HG03060 (cell line): ENCODE measurements at regions not wholly inside any gene's neighbourhood (a gene's known extent, or its start where the extent isn't known, plus 50 kb on each side); places are given as distances from the start of the nearest gene placed in this dataset.

Experiments
- ATAC-seq: cut with Tn5 transposase; IDR thresholded peaks from one replicate; pipeline ENCODE4 v1.9.1; 2021; ENCODE audit warnings: low read depth, moderate number of reproducible peaks; ENCODE audit not compliant: unreplicated experiment

DNA sequence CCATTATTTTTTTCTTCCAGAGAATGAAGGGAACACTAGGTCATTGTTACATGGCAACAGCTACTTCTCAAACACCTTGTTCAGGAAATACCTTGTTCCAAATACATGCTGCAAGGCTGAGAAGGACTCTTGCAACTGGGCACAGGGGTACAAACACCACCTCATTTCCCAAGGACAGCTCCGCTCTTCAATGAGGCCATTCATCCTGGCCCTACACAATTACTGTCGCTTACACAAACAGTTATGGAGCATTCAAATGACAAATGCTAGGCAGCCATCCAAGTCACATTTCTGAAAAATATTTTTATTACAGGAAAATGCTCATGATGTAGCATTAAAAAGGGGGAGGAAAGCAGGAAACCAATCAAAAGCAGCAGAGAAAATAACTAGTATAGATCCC lies 611.9 kb downstream of the DHX35 start:
- no peak for ATAC-seq

- no peak for ATAC-seq
These were observed 609.0 kb downstream of the DHX35 start for GRCh38 chr20:39571171-39571570.

DNA sequence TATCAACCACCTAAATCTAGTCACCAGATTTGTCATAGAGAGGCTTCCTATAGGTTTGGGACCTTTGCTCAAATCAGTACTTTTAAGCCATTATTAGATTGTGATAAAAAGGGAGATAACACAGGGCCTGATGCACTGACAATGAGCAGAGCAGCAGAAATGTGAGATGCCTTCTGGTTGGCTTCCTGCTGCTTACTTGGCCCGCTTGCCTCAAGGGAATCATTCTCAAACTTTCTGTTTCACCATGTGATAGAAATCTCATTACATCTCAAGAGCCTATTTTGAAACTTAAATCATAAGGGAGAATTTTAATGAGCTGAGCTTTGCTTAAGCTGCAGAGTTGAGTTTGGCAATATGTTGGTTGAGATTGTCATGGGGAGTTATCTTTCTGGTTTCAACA lies 606.0 kb downstream of the DHX35 start:
- peak; percentile 40 for ATAC-seq

- no peak for ATAC-seq
These were observed 601.2 kb downstream of the DHX35 start for GRCh38 chr20:39563349-39563748.

- ATAC-seq = no peak
These were observed 592.2 kb downstream of the DHX35 start for GRCh38 chr20:39554341-39554740.

GRCh38 chr20:39553120-39553519 lies 591.0 kb downstream of the DHX35 start:
- ATAC-seq = no peak

GRCh38 chr20:39549733-39550132 lies 587.6 kb downstream of the DHX35 start:
- no peak for ATAC-seq

DNA sequence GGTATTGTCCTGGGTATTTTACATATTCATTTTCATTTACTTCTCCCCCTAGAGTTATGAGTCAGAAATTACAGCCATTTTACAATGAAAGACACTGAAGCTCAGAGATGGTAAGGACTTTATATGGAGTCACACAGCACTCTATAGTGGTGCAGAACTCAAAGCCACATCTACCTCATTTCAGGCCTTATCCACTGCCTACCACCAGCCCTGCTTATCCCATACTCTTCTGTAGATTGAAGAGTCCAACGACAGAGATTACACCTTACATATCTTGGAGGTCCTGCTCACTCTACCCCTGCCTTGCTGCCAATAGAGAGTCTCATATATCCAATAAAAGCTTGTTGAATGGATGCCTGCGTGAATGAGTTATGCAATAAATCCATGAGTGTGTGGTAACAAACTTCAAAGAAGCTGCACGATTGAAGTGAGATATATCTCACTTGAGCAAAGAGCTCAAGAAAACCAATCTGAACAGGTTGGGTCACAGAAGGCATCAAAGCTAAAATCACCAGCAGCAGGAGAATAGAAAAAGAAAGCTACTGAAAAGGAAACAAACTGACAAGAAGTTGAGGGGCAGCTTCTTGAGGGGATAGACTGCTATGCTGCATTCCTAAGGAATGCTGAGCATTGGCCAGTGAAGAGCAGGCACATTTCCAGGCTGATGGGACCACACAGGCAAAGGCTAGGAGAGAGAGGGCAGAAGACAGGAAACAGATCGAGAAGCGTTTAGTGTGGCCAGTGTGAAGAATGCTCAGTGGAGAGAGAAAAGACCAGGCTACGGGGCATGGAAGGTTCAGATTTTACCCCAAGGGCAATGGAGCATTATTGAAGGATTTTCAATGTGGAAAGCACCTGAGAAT lies 585.6 kb downstream of the DHX35 start:
- ATAC-seq = no peak

DNA sequence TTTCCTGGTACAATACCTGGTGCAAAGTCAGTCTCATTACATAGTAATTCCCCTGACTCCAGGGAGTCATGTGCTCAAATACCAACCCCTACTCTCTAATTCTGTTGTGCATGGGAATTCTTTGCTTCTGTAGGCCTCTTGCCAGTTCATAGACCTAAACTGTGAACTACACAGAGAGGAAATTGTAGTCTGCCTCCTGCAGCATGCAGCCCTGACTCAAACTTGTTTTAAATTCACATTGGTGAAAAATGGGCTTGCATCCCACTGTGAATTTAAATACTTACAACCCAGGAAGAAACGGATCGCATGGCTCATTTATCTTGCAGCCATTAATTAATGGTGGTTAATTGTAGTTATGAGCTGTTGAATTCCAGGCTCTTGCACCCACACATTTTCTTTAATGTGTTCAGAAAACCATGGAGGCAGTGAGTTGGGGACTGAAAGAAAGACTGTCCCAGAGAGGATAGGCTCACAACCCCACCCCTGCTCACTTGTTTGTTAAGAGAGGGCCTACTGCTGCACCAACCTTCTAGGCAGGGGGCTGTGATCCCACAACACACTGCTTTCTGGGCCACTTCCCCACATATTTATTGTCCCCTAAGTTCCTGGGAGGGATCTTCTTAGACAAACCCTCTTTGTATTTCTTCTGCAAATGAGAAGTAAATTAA lies 579.1 kb downstream of the DHX35 start:
- ATAC-seq = no peak

GRCh38 chr20:39538317-39538716 lies 576.2 kb downstream of the DHX35 start:
- ATAC-seq = no peak

DNA sequence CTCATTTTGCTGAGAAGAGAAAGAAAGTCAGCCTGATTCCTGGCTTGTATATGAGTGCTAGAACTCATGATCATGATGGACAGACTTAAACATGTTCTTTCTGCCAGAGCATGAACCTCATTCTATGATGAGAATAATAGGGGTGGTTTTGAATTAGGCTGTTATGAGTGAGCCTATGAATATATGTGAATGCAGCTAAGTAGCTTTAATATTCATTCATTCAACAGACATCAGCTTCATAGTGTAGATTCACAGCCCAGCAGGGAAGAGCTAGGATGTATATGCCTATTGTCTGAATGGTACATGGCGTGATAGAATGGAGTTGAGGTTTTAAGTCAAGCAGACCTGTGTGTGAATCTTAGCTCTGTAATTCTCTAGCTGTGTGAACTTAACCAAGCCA lies 573.2 kb downstream of the DHX35 start:
- ATAC-seq = no peak

DNA sequence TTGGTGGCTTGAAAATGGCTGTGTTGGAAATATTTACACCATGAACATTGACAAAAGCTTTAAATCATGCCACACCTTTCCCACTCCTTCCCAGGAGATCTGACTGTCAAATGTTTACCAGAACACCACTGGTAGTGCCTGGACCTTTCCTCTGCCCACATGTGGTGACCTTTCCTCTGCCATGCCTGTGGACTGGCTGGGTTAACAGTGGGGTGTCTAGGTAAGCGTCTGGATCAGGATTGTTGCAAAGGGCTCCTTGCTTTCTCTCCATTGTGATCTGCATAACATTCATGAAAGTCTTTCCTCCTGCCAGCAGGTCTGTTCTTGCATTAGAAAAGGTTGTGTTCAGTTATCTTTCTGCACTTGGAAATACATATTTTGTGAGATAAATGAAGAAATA lies 572.7 kb downstream of the DHX35 start:
- ATAC-seq = no peak

GRCh38 chr20:39533858-39534257 lies 571.7 kb downstream of the DHX35 start:
- no peak for ATAC-seq

GRCh38 chr20:39532205-39532604 lies 570.1 kb downstream of the DHX35 start:
- ATAC-seq = no peak

- ATAC-seq = no peak
These were observed 566.3 kb downstream of the DHX35 start for GRCh38 chr20:39528436-39528835.

DNA sequence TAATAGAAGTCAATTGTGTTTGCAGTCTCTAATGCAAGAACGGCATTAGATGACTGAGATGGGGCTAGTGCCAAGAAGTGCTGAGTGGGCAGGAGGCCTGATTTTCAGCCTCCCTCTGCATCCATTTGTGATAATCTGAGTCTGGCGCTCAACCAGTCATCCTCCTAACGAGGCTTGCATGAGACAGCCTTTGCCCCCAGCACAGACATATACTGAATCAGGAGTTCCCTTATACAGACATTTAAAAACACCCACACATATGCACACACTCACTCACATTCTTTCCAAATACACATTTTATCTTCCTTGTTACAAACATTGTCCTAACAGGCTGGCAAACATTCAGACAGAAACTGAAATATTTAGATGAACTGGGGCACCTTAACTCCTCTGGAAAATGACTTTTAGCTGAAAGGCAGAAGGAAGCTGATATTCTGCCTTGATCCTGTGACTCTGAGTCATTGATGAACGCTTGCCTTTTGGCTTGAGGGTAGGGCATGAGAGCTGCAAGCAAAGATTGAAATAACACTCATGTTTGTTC lies 562.3 kb downstream of the DHX35 start:
- no peak for ATAC-seq

GRCh38 chr20:39523405-39523804 lies 561.3 kb downstream of the DHX35 start:
- ATAC-seq = no peak

DNA sequence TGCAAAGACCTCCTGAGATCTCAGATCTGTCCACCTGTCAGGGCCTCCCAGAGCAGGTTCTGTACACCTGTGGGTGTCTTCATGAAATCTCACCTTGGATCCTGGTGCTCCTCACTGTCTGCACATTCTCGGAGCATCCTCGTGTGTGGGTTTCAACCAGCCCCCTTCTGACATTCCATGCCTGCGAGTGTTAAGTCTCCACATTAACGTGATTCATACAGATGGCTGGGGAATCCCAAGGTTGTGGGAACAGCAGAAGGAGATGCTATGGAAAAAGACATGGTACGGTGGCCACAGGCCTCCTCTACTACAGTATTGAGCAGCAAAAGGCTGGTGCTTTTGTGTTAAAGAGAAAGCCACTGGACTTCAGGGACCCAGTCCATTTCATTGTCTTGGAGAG lies 556.5 kb downstream of the DHX35 start:
- ATAC-seq = no peak

DNA sequence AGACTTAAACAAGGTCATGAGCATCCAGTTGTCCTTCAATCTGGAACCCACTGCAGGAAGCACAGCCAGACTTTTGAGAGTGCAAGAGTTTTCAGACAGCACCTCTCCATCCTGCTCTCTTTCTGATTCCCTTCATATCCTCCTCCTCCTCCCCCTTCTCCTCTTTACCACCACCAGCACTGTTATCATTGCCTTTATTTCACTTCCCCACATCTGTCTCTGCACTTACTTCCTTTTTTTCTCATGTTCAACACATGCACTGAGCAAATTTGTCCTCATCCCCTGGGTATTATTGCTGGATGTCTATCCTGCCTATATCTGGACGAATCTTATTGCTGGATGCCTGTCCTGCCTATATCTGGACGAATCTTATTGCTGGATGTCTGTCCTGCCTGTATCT lies 554.8 kb downstream of the DHX35 start:
- ATAC-seq = no peak

- no peak for ATAC-seq
These were observed 542.6 kb downstream of the DHX35 start for GRCh38 chr20:39504710-39505094.

DNA sequence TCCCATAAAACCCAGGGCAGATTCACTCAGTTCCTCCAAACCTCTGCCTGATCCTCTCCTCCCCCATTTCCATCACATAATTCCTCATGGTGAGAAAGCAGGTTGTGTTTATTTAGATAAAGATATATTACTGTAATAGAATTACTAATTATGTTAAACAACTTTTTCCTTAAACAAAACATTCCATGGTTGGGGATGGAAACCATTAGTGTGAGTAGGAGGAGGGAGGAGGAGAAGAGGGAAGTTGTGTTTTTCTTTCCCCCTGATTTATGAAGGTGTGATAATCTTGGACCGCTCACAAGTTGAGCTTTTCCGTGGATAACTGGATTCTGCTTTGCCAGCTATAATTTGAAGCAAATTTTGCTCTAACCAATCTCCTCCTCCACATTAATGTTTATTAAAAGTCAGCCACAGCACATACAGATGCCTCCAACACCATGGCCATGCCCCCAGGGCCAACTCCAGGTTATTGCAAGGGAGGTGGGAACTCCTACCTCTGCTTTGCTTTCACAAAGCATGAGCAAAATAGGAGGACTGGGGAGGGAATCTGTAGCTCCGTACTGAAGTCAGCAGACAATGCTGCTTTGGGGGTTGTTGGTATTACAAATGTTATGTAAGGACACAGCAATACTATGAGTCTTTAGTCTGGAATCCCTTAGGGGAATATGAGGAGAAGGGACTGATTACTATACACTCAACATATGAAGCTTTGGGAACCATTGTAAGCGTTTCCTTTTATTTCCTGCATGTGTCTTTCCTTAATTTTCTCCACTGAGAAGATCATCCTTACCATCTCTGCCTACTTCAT lies 542.0 kb downstream of the DHX35 start:
- ATAC-seq = no peak
